Transverse colon (tissue), 4 donors: ENCODE measurements at regions not wholly inside any gene's neighbourhood (a gene's known extent, or its start where the extent isn't known, plus 50 kb on each side); places are given as distances from the start of the nearest gene placed in this dataset.

Experiments used
- DNase-seq: peaks from one replicate; pipeline ENCODE4 v3.0.0-alpha.2; 2019
- H3K27ac ChIP-seq, 4 donors: fragments of 200-600 bp; sonication (generic); 2 replicates each; pipeline ENCODE4 v1.5.1; 2016 to 2018; ENCODE audit warnings: inconsistent platforms in 4 of 4
- H3K27me3 ChIP-seq: fragments of 200-600 bp; sonication (generic); 2 replicates; pipeline ENCODE4 v1.5.1; 2017; ENCODE audit warnings: inconsistent platforms
- H3K36me3 ChIP-seq, 4 donors: fragments of 200-600 bp; sonication (generic); 2 replicates each; pipeline ENCODE4 v1.5.1; 2017 to 2019; ENCODE audit warnings: inconsistent platforms in 4 of 4
- H3K4me1 ChIP-seq, 4 donors: fragments of 200-600 bp; sonication (generic); 2 replicates each; pipeline ENCODE4 v1.5.1; 2017 to 2020; ENCODE audit warnings: inconsistent platforms in 4 of 4
- H3K4me3 ChIP-seq, 4 donors: fragments of 200-600 bp; sonication (generic); 1 replicate in 1 of 4; 2 replicates in 3 of 4; pipeline versions ENCODE4 v1.5.1 to v1.6.1; 2017 to 2019; ENCODE audit warnings: inconsistent platforms in 4 of 4
- H3K9me3 ChIP-seq, 2 donors: fragments of 200-600 bp; sonication (generic); 2 replicates each; pipeline ENCODE4 v1.5.1; 2017 to 2019; ENCODE audit warnings: inconsistent platforms in 2 of 2
- EP300 ChIP-seq: sonication (generic); formaldehyde crosslinking; IDR thresholded peaks from one replicate; pipeline ENCODE4 v1.6.1; 2017; ENCODE audit warnings: antibody characterized with exemption, low read depth
- POLR2A ChIP-seq: fragments of 450-650 bp; IDR thresholded peaks from one replicate; pipeline ENCODE4 v1.6.1; 2016; ENCODE audit warnings: antibody characterized with exemption, mild to moderate bottlenecking, moderate library complexity
- POLR2AphosphoS5 ChIP-seq, 3 donors: sonication (generic); formaldehyde crosslinking; IDR thresholded peaks; one replicate each; pipeline ENCODE4 v1.6.1; 2016; ENCODE audit warnings: antibody characterized with exemption in 3 of 3
- WGBS, 2 donors: methylation state at CpG; one replicate each; pipeline ENCODE4 v1.1.5; 2018; ENCODE audit warnings: low coverage in 1 of 2; 5-methylcytosine and 5-hydroxymethylcytosine counted together
- in situ Hi-C, 4 donors: fragments of 200-750 bp; cut with MboI; loops; one replicate each; pipeline versions ENCODE4 v1.15.0 to v1.15.1; 2017; ENCODE audit warnings: low sequenced_read_pairs in 3 of 4, low pct_ligation_motif_present in 1 of 4, low pct_unique_long_range_greater_than_20kb in 1 of 4
- intact Hi-C: fragments of 100-400 bp; cut with DNase I; formaldehyde crosslinking; loops from one replicate; pipeline ENCODE4 v1.15.1; 2023; ENCODE audit warnings: low total_unique reads
- TF ChIP-seq, protein P1 (sequence below), 5 experiments: fragments of 200-600 bp in 3 of 5; fragments of 450-650 bp in 2 of 5; sonication (generic) in 3 of 5; IDR thresholded peaks; 1 replicate in 2 of 5; 2 replicates in 3 of 5; pipeline ENCODE4 v1.5.1; 2016 to 2017; ENCODE audit warnings: antibody characterized with exemption in 5 of 5, inconsistent platforms in 3 of 5, mild to moderate bottlenecking in 2 of 5, moderate library complexity in 1 of 5

DNA sequence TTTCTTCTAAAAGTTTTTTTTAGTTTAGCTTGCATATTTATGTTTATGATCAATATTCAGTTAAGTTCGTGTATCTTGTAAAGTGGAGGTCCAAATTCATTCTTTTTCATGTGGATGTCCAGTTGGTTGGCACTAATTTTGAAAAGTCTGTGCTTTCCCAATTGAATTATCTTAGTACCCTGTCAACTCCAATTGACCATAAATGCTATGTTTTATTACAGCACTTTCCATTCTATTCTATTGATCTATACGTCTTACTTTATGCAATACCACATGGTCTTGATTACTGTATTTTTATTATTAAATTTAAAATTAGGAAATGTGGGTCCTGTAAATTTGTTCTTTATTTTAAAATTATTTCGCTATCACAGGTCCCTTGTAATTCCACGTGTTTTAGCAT, 837.6 kb upstream of the SLC10A2 start:
- DNase-seq = no peak
- no peaks in the 10 kb centered on the region for H3K9me3 ChIP-seq
- TF ChIP-seq POLR2AphosphoS5 (IDR thresholded peaks at IDR 0.05) = no peak
- TF ChIP-seq POLR2A = no peak
- TF ChIP-seq, protein P1, sequence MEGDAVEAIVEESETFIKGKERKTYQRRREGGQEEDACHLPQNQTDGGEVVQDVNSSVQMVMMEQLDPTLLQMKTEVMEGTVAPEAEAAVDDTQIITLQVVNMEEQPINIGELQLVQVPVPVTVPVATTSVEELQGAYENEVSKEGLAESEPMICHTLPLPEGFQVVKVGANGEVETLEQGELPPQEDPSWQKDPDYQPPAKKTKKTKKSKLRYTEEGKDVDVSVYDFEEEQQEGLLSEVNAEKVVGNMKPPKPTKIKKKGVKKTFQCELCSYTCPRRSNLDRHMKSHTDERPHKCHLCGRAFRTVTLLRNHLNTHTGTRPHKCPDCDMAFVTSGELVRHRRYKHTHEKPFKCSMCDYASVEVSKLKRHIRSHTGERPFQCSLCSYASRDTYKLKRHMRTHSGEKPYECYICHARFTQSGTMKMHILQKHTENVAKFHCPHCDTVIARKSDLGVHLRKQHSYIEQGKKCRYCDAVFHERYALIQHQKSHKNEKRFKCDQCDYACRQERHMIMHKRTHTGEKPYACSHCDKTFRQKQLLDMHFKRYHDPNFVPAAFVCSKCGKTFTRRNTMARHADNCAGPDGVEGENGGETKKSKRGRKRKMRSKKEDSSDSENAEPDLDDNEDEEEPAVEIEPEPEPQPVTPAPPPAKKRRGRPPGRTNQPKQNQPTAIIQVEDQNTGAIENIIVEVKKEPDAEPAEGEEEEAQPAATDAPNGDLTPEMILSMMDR (IDR thresholded peaks at IDR 0.05) = no peak
- no peak for TF ChIP-seq EP300
- WGBS, 2 donors = 50 to 77% methylated on average over 4 of the region's 4 CpGs
- intact Hi-C loops (no loop called here), in situ Hi-C loops (no loop called here)
- no peaks in the 10 kb centered on the region for H3K4me1 ChIP-seq
- no peak overlapping the region for H3K4me3 ChIP-seq
- H3K27me3 ChIP-seq = no peaks in the 10 kb centered on the region
- no peaks in the 10 kb centered on the region for H3K36me3 ChIP-seq
- no peak overlapping the region for H3K27ac ChIP-seq

- no peak overlapping the region for H3K4me3 ChIP-seq
- intact Hi-C loops = no loop called here
- H3K27ac ChIP-seq = no peak overlapping the region
- in situ Hi-C loops = no loop called here
- H3K9me3 ChIP-seq = no peaks in the 10 kb centered on the region
- no peaks in the 10 kb centered on the region for H3K27me3 ChIP-seq
- H3K36me3 ChIP-seq = no peaks in the 10 kb centered on the region
- H3K4me1 ChIP-seq = no peaks in the 10 kb centered on the region
- DNase-seq = no peak
- TF ChIP-seq POLR2AphosphoS5 (IDR thresholded peaks at IDR 0.05) = no peak
- TF ChIP-seq POLR2A = no peak
- TF ChIP-seq EP300 = no peak
- TF ChIP-seq, protein P1 (IDR thresholded peaks at IDR 0.05) = no peak
- WGBS, 2 donors = 85% methylated on average over 2 of the region's 2 CpGs; no CpG with 5 or more reads in 1 of the 2 donors
Observed at GRCh38 chr13:103898481-103898880, 832.3 kb upstream of the SLC10A2 start.

GRCh38 chr13:103895835-103896531, 829.8 kb upstream of the SLC10A2 start:
- intact Hi-C loops (no loop called here), in situ Hi-C loops (no loop called here)
- 56 to 69% methylated on average over 1 of the region's 1 CpG for WGBS, 2 donors

GRCh38 chr13:103894626-103895025, 828.4 kb upstream of the SLC10A2 start:
- H3K27ac ChIP-seq = no peak overlapping the region
- no peaks in the 10 kb centered on the region for H3K4me1 ChIP-seq
- TF ChIP-seq, protein P1 (IDR thresholded peaks at IDR 0.05) = no peak
- TF ChIP-seq EP300 (no peak), POLR2A (no peak), POLR2AphosphoS5 (IDR thresholded peaks at IDR 0.05) (no peak)
- in situ Hi-C loops = no loop called here
- H3K36me3 ChIP-seq = no peaks in the 10 kb centered on the region
- intact Hi-C loops = no loop called here
- no peak for DNase-seq
- WGBS, 2 donors = 81 to 87% methylated on average over 5 of the region's 5 CpGs
- no peaks in the 10 kb centered on the region for H3K27me3 ChIP-seq
- H3K4me3 ChIP-seq = no peak overlapping the region
- no peaks in the 10 kb centered on the region for H3K9me3 ChIP-seq

More at GRCh38 chr13:103895835-103896531, 829.8 kb upstream of the SLC10A2 start:
- H3K27ac ChIP-seq = no peak overlapping the region
- no peak overlapping the region for H3K4me3 ChIP-seq
- no peak for DNase-seq
- no peaks in the 10 kb centered on the region for H3K4me1 ChIP-seq
- no peaks in the 10 kb centered on the region for H3K9me3 ChIP-seq
- TF ChIP-seq, protein P1 (IDR thresholded peaks at IDR 0.05) = no peak
- TF ChIP-seq EP300 = no peak
- TF ChIP-seq POLR2AphosphoS5 (IDR thresholded peaks at IDR 0.05) = no peak
- TF ChIP-seq POLR2A = no peak
- H3K27me3 ChIP-seq = no peaks in the 10 kb centered on the region
- H3K36me3 ChIP-seq = no peaks in the 10 kb centered on the region
